ENCODE measurements at regions not wholly inside any gene's neighbourhood (a gene's known extent, or its start where the extent isn't known, plus 50 kb on each side); places are given as distances from the start of the nearest gene placed in this dataset.

DNA sequence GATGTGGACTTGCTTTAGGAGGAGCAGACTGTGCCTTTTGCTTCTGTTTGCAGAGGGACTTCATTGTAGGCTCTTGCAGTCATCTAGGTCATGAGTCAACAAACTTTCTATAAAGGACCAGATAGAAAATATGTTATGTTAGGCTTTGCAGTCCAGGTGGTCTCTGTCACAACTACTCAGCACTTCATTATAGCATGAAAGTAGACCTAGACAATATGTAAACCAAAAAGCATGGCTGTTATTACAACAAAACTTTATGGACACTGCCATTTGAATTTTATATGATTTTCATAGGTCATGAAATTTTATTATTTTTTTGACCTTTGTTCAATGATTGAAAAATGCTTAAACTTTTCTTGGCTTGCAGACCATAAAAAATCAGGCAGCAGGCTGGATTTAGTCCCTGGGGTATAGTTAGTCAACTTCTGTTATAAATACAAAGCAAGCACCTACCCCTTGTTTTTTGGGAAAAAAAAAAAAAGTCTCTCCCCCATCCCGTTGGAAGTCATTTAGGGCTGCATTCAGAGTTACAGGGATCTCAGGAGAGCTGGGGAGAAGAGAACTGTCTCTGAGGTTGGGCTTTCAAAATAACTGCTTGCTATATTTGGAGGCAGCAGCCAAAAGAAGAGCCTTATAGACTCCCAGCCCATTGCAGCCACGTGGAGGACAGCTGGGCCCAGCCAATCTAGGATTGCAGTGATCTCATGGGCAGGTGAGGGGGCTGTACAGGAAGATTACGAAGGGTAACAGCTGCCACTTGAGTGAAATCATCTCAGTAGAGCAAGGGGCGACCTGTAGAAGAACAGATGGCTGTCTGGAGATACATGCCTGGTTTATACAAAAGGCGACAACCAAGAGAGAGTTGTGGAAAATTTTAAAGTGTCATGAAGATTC lies 136.6 kb upstream of the TNC start:
- TF ChIP-seq, protein P1, sequence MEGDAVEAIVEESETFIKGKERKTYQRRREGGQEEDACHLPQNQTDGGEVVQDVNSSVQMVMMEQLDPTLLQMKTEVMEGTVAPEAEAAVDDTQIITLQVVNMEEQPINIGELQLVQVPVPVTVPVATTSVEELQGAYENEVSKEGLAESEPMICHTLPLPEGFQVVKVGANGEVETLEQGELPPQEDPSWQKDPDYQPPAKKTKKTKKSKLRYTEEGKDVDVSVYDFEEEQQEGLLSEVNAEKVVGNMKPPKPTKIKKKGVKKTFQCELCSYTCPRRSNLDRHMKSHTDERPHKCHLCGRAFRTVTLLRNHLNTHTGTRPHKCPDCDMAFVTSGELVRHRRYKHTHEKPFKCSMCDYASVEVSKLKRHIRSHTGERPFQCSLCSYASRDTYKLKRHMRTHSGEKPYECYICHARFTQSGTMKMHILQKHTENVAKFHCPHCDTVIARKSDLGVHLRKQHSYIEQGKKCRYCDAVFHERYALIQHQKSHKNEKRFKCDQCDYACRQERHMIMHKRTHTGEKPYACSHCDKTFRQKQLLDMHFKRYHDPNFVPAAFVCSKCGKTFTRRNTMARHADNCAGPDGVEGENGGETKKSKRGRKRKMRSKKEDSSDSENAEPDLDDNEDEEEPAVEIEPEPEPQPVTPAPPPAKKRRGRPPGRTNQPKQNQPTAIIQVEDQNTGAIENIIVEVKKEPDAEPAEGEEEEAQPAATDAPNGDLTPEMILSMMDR (IDR thresholded peaks at IDR 0.05; ENCODE audit: low read length) = no peak
- TF ChIP-seq EZH2 (optimal IDR thresholded peaks at IDR 0.05; ENCODE audit: low read depth, low read length) (no peak), EZH2phosphoT487 (IDR thresholded peaks at IDR 0.05; ENCODE audit: low read length) (no peak)
